K562 (cell line): ENCODE measurements at regions not wholly inside any gene's neighbourhood (a gene's known extent, or its start where the extent isn't known, plus 50 kb on each side); places are given as distances from the start of the nearest gene placed in this dataset.

Experiments used
- ATAC-seq: fragments of 200-7000 bp; cut with Tn5 transposase; 3 replicates; pipeline ENCODE4 v1.9.1; 2020; ENCODE audit warnings: moderate library complexity
- BruUV-seq: library from RNA; stranded (reverse); fragments of 400-500 nt; replicated peaks from 2 replicates; lab custom pipeline; 2021; lab: Mats Ljungman, UMichigan
- CTCF ChIA-PET: fragments of 300-600 bp; formaldehyde crosslinking; extraction: SDS; loops from one replicate; lab custom pipeline; 2021; ENCODE audit warnings: low intra/inter-chr PET ratio; lab: Yijun Ruan, JAX
- POLR2A ChIA-PET: fragments of 300-600, 350-650 bp; sonication (Branson Sonifier 250); formaldehyde crosslinking; extraction: SDS; loops from one replicate; lab custom pipeline; 2021; ENCODE audit warnings: antibody characterized with exemption, inconsistent platforms; lab: Yijun Ruan, JAX
- DNase-seq, 4 experiments: peaks; one replicate each; pipeline versions ENCODE4 v3.0.0 to v3.0.0-alpha.2; 2011 to 2018; ENCODE audit warnings: low spot score in 3 of 4, mixed read lengths in 3 of 4; ENCODE audit errors: extremely low read depth in 1 of 4
- FAIRE-seq: peaks from 2 replicates; lab custom pipeline; 2011; peaks lifted over from hg19 to GRCh38; lab: Jason Lieb, UNC
- H2AFZ ChIP-seq: 2 replicates; pipeline ENCODE4 v1.6.0; 2011; ENCODE audit warnings: low read depth, low read length, control low read depth, inconsistent platforms
- H3K27ac ChIP-seq: fragments of 200-600 bp; 3 replicates; pipeline ENCODE4 v1.8.0; 2011; ENCODE audit warnings: low read depth, mild to moderate bottlenecking, control low read depth, inconsistent platforms, low read length, moderate library complexity, mixed read lengths; ENCODE audit errors: extremely low read depth
- H3K27me3 ChIP-seq, 2 experiments: fragments of 300-600 bp in 1 of 2; 2 replicates in 1 of 2; 3 replicates in 1 of 2; pipeline versions ENCODE4 v1.6.0 to v1.8.0; 2011; ENCODE audit warnings: inconsistent platforms in 2 of 2, low read length in 2 of 2, mild to moderate bottlenecking in 1 of 2, mixed read lengths in 1 of 2, moderate library complexity in 1 of 2; ENCODE audit not compliant: control insufficient read depth in 2 of 2, insufficient read depth in 2 of 2
- H3K36me3 ChIP-seq: fragments of 300-600 bp; 3 replicates; pipeline ENCODE4 v1.8.0; 2011; ENCODE audit warnings: mild to moderate bottlenecking, low read length, inconsistent platforms; ENCODE audit not compliant: control insufficient read depth, insufficient read depth
- H3K4me1 ChIP-seq, 2 experiments: fragments of 200-600 bp in 1 of 2; replicated peaks in 1 of 2; 2 replicates in 1 of 2; 3 replicates in 1 of 2; pipeline versions ENCODE4 v1.5.1 to v1.8.0; 2011; ENCODE audit warnings: inconsistent platforms in 2 of 2, low read length in 2 of 2, mild to moderate bottlenecking in 1 of 2, mixed read lengths in 1 of 2, moderate library complexity in 1 of 2; ENCODE audit not compliant: control insufficient read depth in 2 of 2, insufficient read depth in 2 of 2
- H3K4me2 ChIP-seq: 2 replicates; pipeline ENCODE4 v1.6.1; 2011; ENCODE audit warnings: low read length, control low read depth, inconsistent platforms, mixed read lengths; ENCODE audit not compliant: insufficient read depth
- H3K4me3 ChIP-seq: fragments of 200-600 bp; sonication (generic), shearing (Covaris generic); 2 replicates; pipeline ENCODE4 v1.5.1; 2016; ENCODE audit warnings: control low read depth, inconsistent platforms
- H3K79me2 ChIP-seq: fragments of 200-600 bp; 3 replicates; pipeline ENCODE4 v1.8.0; 2011; ENCODE audit warnings: low read length, inconsistent platforms; ENCODE audit not compliant: control insufficient read depth, insufficient read depth
- H3K9ac ChIP-seq, 2 experiments: 2 replicates each; pipeline versions ENCODE4 v1.6.0 to v1.6.1; 2011; ENCODE audit warnings: low read depth in 2 of 2, low read length in 2 of 2, control low read depth in 1 of 2, inconsistent platforms in 1 of 2, mild to moderate bottlenecking in 1 of 2, mixed read lengths in 1 of 2; ENCODE audit not compliant: insufficient read depth in 1 of 2
- H3K9me1 ChIP-seq: one replicate; pipeline ENCODE4 v1.6.0; 2011; ENCODE audit warnings: inconsistent platforms, mild to moderate bottlenecking, low read length, moderate library complexity; ENCODE audit not compliant: control insufficient read depth, insufficient read depth
- H3K9me3 ChIP-seq: replicated peaks from 2 replicates; pipeline ENCODE4 v1.5.1; 2011; ENCODE audit warnings: low read depth, low read length, inconsistent platforms; ENCODE audit not compliant: control insufficient read depth, insufficient read depth
- H4K20me1 ChIP-seq: replicated peaks from 2 replicates; pipeline ENCODE4 v1.6.1; 2011; ENCODE audit warnings: low read length, inconsistent platforms, mixed read lengths; ENCODE audit not compliant: control insufficient read depth, insufficient read depth
- E2F6 ChIP-seq, 2 experiments: IDR thresholded peaks; 2 replicates each; pipeline ENCODE4 v1.6.1; 2011; ENCODE audit warnings: borderline replicate concordance in 1 of 2, control low read depth in 1 of 2, low read depth in 1 of 2, low read length in 1 of 2, mild to moderate bottlenecking in 1 of 2, mixed read lengths in 1 of 2, moderate library complexity in 1 of 2; ENCODE audit not compliant: insufficient read depth in 1 of 2, insufficient read length in 1 of 2, poor library complexity in 1 of 2, severe bottlenecking in 1 of 2; ENCODE audit errors: extremely low read depth in 1 of 2
- ETV1 ChIP-seq: fragments of 450-650 bp; conservative IDR thresholded peaks from 2 replicates; pipeline ENCODE4 v1.6.1; 2016; ENCODE audit warnings: missing genetic modification characterization, control low read depth, low read depth, missing compliant biosample characterization
- KLF13 ChIP-seq: fragments of 450-650 bp; IDR thresholded peaks from 2 replicates; pipeline ENCODE4 v1.6.1; 2016; ENCODE audit warnings: missing genetic modification characterization, low read depth, mild to moderate bottlenecking, missing compliant biosample characterization, moderate library complexity, borderline replicate concordance
- KLF16 ChIP-seq: IDR thresholded peaks from 2 replicates; pipeline ENCODE4 v1.6.1; 2016; ENCODE audit warnings: antibody characterized with exemption
- RBM34 ChIP-seq: fragments of 200-400 bp; formaldehyde crosslinking; IDR thresholded peaks from 2 replicates; pipeline ENCODE4 v1.6.1; 2018; ENCODE audit warnings: low read length, borderline replicate concordance; ENCODE audit not compliant: insufficient read depth
- TAF1 ChIP-seq: IDR thresholded peaks from 2 replicates; pipeline ENCODE4 v1.6.1; 2011; ENCODE audit warnings: mild to moderate bottlenecking, low read length, moderate library complexity; ENCODE audit not compliant: insufficient read depth, control insufficient read depth, severe bottlenecking; ENCODE audit errors: extremely low read depth
- ZHX1 ChIP-seq: fragments of 150-350 bp; conservative IDR thresholded peaks from 2 replicates; pipeline ENCODE4 v1.6.1; 2014; ENCODE audit warnings: low read length
- ZNF121 ChIP-seq: sonication (generic); formaldehyde crosslinking; conservative IDR thresholded peaks from 2 replicates; pipeline ENCODE4 v1.8.0; 2022; ENCODE audit warnings: missing genetic modification reagents
- ZNF507 ChIP-seq: conservative IDR thresholded peaks from 2 replicates; pipeline ENCODE4 v1.6.1; 2017; ENCODE audit warnings: missing genetic modification characterization, missing compliant biosample characterization
- ZNF583 ChIP-seq: fragments of 250-450 bp; sonication (Bioruptor Pico); IDR thresholded peaks from 2 replicates; pipeline ENCODE4 v1.4.0; 2020
- ZNF584 ChIP-seq: fragments of 200-800 bp; sonication (Bioruptor generic); IDR thresholded peaks from 2 replicates; pipeline ENCODE4 v1.6.1; 2016; ENCODE audit warnings: low read depth, mild to moderate bottlenecking, missing genetic modification characterization, missing compliant biosample characterization
- WGBS: fragments of 100-300 bp; shearing (Covaris generic); methylation state at CpG from one replicate; pipeline ENCODE4 v1.1.6; 2016; ENCODE audit warnings: low coverage, mixed read lengths; ENCODE audit not compliant: insufficient coverage; ENCODE audit errors: missing lambda C conversion rate; 5-methylcytosine and 5-hydroxymethylcytosine counted together
- in situ Hi-C: fragments of 300-500 bp; cut with MboI; formaldehyde crosslinking; loops from 4 replicates; pipeline ENCODE4 v1.15.0; 2018; ENCODE audit warnings: inconsistent platforms, mixed read lengths
- intact Hi-C: fragments of 100-400 bp; cut with micrococcal nuclease; formaldehyde crosslinking; loops from 2 replicates; pipeline ENCODE4 v1.14.2; 2022
- TF ChIP-seq, protein P1 (sequence below): fragments of 450-650 bp; formaldehyde crosslinking; IDR thresholded peaks from 2 replicates; pipeline ENCODE4 v1.4.0; 2022; ENCODE audit warnings: mild to moderate bottlenecking, moderate library complexity
- TF ChIP-seq, protein P2 (sequence below): fragments of 250-450 bp; sonication (Bioruptor Pico); IDR thresholded peaks from 2 replicates; pipeline ENCODE4 v1.4.0; 2020; ENCODE audit warnings: mild to moderate bottlenecking, moderate library complexity

- TF ChIP-seq, protein P1, sequence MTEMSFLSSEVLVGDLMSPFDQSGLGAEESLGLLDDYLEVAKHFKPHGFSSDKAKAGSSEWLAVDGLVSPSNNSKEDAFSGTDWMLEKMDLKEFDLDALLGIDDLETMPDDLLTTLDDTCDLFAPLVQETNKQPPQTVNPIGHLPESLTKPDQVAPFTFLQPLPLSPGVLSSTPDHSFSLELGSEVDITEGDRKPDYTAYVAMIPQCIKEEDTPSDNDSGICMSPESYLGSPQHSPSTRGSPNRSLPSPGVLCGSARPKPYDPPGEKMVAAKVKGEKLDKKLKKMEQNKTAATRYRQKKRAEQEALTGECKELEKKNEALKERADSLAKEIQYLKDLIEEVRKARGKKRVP (CRISPR knock-in tag) = no peak
- TF ChIP-seq ZNF584 (CRISPR knock-in tag) = no peak
These were observed 149.0 kb upstream of the SEL1L start (continued) for GRCh38 chr14:81682701-81683100.

- DNase-seq = no peak
- no peak for ATAC-seq
- no peaks in the 10 kb centered on the region for H3K4me1 ChIP-seq
- H3K36me3 ChIP-seq = no peaks in the 10 kb centered on the region
- H3K9me3 ChIP-seq = no peaks in the 10 kb centered on the region
- no peak overlapping the region for H2AFZ ChIP-seq
- H3K9me1 ChIP-seq = peaks cover 1% of the 10 kb centered on the region
- ChIA-PET POLR2A (no interaction called here), CTCF (no interaction called here)
- H3K27ac ChIP-seq = no peak overlapping the region
- WGBS = 0% methylated on average over 1 of the region's 1 CpG
- H4K20me1 ChIP-seq = no peaks in the 10 kb centered on the region
- H3K27me3 ChIP-seq = no peaks in the 10 kb centered on the region
- H3K4me2 ChIP-seq = no peak overlapping the region
- intact Hi-C loops = no loop called here
- no peak for FAIRE-seq
- H3K9ac ChIP-seq = no peak overlapping the region
- H3K79me2 ChIP-seq = no peaks in the 10 kb centered on the region
- no peak overlapping the region for H3K4me3 ChIP-seq
- in situ Hi-C loops = no loop called here
- no TSS peak for BruUV-seq
- TF ChIP-seq ZHX1 (no peak), TAF1 (no peak), RBM34 (no peak), ZNF121 (no peak), E2F6 (IDR thresholded peaks at IDR 0.05; ENCODE audit: borderline replicate concordance in 1 of 2, extremely low read depth in 1 of 2, insufficient read depth in 1 of 2, insufficient read length in 1 of 2, low read depth in 1 of 2, low read length in 1 of 2, poor library complexity in 1 of 2, severe bottlenecking in 1 of 2) (no peak), KLF13 (tag) (no peak), KLF16 (no peak), ZNF583 (CRISPR knock-in tag) (no peak), ETV1 (tag) (no peak), ZNF507 (no peak)
- TF ChIP-seq, protein P2, sequence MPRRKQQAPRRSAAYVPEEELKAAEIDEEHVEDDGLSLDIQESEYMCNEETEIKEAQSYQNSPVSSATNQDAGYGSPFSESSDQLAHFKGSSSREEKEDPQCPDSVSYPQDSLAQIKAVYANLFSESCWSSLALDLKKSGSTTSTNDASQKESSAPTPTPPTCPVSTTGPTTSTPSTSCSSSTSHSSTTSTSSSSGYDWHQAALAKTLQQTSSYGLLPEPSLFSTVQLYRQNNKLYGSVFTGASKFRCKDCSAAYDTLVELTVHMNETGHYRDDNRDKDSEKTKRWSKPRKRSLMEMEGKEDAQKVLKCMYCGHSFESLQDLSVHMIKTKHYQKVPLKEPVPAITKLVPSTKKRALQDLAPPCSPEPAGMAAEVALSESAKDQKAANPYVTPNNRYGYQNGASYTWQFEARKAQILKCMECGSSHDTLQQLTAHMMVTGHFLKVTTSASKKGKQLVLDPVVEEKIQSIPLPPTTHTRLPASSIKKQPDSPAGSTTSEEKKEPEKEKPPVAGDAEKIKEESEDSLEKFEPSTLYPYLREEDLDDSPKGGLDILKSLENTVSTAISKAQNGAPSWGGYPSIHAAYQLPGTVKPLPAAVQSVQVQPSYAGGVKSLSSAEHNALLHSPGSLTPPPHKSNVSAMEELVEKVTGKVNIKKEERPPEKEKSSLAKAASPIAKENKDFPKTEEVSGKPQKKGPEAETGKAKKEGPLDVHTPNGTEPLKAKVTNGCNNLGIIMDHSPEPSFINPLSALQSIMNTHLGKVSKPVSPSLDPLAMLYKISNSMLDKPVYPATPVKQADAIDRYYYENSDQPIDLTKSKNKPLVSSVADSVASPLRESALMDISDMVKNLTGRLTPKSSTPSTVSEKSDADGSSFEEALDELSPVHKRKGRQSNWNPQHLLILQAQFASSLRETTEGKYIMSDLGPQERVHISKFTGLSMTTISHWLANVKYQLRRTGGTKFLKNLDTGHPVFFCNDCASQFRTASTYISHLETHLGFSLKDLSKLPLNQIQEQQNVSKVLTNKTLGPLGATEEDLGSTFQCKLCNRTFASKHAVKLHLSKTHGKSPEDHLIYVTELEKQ (CRISPR knock-in tag) = no peak
These were observed 151.0 kb upstream of the SEL1L start for GRCh38 chr14:81684696-81685095.
